ENCODE measurements at regions not wholly inside any gene's neighbourhood (a gene's known extent, or its start where the extent isn't known, plus 50 kb on each side); places are given as distances from the start of the nearest gene placed in this dataset.
A peak's percentile ranks its signal among the peaks of the same experiment; 100 is the strongest.

GRCh38 chr6:165905744-165906143 lies 242.7 kb upstream of the PDE10A start:
- H3K4me3 Mint-ChIP-seq = no peak overlapping the region
- DNase-seq (ENCODE audit: low spot score in 2 of 2) (no peak), ATAC-seq (replicated peaks; ENCODE audit: extremely low read depth, poor library complexity, severe bottlenecking) (no peak)
- H3K27ac Mint-ChIP-seq (ENCODE audit: low read depth) = no peak overlapping the region
- H3K27me3 Mint-ChIP-seq = peaks cover 47% of the 10 kb centered on the region
- H3K36me3 Mint-ChIP-seq (ENCODE audit: insufficient read depth) = no peaks in the 10 kb centered on the region
- H3K4me1 Mint-ChIP-seq = no peaks in the 10 kb centered on the region
- H3K9me3 Mint-ChIP-seq = no peaks in the 10 kb centered on the region

DNA sequence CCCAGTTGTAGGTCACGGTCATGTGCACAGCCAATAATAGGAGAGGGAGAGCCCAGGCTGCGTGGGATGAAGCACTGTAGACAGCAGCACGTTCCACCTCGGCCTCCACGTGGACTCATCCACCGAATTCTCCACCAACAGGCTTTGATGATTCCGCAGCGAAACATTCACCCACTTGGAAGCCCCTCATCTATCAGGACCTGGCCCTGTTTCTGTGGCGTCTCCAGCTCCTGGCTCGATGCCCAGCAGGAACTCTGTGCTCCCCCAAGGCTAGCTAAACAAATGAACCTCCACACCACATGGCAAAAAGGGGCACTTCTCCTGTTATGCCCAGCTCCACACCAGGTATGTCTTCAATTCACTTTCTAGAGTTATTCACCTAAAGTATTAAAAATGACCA lies 237.9 kb upstream of the PDE10A start:
- Mint-ChIP-seq H3K4me1 (no peaks in the 10 kb centered on the region), H3K27ac (ENCODE audit: low read depth) (no peak overlapping the region), H3K9me3 (no peaks in the 10 kb centered on the region), H3K4me3 (no peak overlapping the region), H3K36me3 (ENCODE audit: insufficient read depth) (no peaks in the 10 kb centered on the region), H3K27me3 (peaks cover 46% of the 10 kb centered on the region)
- DNase-seq (ENCODE audit: low spot score in 2 of 2) = no peak
- ATAC-seq (replicated peaks; ENCODE audit: extremely low read depth, poor library complexity, severe bottlenecking) = no peak

DNA sequence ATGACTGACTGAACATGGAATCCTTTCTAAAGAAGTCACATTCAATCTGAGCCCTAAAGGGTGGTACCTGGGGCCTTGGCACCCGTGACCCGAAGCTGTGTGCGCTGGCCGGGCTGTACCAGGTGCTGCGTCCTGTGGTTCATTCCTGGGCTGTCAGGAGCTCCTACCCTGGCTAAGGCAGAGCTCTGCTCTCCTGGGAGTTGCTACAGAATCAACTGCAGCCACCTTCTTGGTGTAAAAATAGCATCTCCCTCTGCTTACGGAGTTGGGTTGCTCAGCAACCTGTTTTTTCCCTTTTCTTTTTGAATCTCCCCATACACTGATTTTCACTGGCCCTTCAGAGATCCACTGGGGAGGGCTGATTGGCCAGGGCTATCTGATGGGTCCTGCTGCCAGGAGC lies 236.6 kb upstream of the PDE10A start:
- no peaks in the 10 kb centered on the region for H3K36me3 Mint-ChIP-seq (ENCODE audit: insufficient read depth)
- ATAC-seq (replicated peaks; ENCODE audit: extremely low read depth, poor library complexity, severe bottlenecking) = no peak
- no peak overlapping the region for H3K4me3 Mint-ChIP-seq
- no peaks in the 10 kb centered on the region for H3K4me1 Mint-ChIP-seq
- no peaks in the 10 kb centered on the region for H3K9me3 Mint-ChIP-seq
- H3K27me3 Mint-ChIP-seq = peaks cover 45% of the 10 kb centered on the region
- DNase-seq (ENCODE audit: low spot score in 2 of 2) = no peak
- H3K27ac Mint-ChIP-seq (ENCODE audit: low read depth) = no peak overlapping the region

DNA sequence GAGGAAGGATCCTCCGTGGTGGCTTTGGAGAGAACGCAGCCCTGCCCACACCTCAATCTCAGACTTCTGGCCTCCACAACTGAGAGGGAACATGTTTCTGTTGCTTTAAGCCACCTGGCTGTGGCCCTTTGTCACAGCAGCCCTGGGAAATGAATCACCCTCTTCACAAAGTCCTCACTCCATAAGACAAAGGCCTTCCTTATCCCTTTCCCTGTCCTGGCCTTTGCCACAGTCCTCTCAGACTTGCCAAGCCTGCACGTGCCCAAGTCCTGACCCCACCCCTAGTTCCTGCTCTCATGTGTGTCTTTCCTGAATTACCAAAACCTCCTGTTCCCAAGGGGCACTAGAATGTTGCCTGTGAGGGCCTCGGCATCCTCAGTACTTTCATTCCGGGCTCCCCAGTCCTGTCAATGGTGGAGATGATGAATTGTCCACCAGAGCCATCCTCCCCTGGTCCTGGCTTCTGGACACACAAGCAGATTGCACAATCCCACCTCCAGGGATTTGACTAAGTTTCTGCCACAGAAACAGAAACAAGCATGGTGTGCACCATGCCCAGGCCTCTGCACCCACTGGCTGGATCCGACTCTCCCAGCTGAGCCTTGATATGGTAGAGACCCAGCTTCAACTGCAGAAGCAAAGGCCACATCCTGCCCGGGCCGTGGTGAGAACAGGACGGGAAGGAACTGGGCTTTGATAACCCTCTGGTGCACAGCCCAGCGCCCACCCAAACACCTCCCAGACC lies 232.6 kb upstream of the PDE10A start:
- Mint-ChIP-seq H3K9me3 (no peaks in the 10 kb centered on the region), H3K4me3 (no peak overlapping the region), H3K36me3 (ENCODE audit: insufficient read depth) (peaks cover 2% of the 10 kb centered on the region), H3K4me1 (no peaks in the 10 kb centered on the region), H3K27ac (ENCODE audit: low read depth) (no peak overlapping the region), H3K27me3 (peaks cover 45% of the 10 kb centered on the region)
- ATAC-seq (replicated peaks; ENCODE audit: extremely low read depth, poor library complexity, severe bottlenecking) = no peak
- no peak for DNase-seq (ENCODE audit: low spot score in 2 of 2)

DNA sequence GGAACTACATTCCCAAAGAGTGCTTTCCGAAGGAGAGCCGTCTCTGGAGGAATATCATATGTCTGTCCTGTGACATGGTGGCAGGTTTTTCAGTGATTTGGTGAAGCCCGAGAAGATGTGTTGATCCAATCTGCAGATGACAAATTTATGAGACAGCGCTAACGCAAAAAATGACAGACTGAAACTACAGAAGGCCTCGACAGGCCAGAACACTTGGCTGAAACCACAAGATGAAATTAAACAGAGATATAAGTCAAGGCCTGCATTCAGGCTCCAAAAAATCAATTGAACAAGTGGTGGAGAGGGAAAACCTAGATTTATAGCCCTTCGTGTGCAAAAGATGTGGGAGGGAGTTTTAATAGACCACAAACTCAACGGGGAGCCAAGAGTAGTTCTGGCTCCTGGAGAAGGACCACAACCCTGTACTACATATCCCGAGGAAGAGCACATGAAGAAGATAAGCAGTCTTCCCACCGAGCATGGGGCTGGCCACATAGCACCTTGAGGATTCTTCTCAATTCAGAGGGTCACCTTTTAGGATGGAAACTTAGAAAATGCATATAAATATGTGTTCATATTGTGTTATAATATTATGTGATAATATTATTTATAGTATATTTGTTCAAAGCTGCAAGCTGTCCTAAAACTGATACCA lies 231.3 kb upstream of the PDE10A start:
- peaks cover 2% of the 10 kb centered on the region for H3K36me3 Mint-ChIP-seq (ENCODE audit: insufficient read depth)
- peaks cover 45% of the 10 kb centered on the region for H3K27me3 Mint-ChIP-seq
- H3K9me3 Mint-ChIP-seq = no peaks in the 10 kb centered on the region
- no peaks in the 10 kb centered on the region for H3K4me1 Mint-ChIP-seq
- no peak overlapping the region for H3K27ac Mint-ChIP-seq (ENCODE audit: low read depth)
- H3K4me3 Mint-ChIP-seq = no peak overlapping the region
- no peak for ATAC-seq (replicated peaks; ENCODE audit: extremely low read depth, poor library complexity, severe bottlenecking)
- DNase-seq (ENCODE audit: low spot score in 2 of 2) = no peak

DNA sequence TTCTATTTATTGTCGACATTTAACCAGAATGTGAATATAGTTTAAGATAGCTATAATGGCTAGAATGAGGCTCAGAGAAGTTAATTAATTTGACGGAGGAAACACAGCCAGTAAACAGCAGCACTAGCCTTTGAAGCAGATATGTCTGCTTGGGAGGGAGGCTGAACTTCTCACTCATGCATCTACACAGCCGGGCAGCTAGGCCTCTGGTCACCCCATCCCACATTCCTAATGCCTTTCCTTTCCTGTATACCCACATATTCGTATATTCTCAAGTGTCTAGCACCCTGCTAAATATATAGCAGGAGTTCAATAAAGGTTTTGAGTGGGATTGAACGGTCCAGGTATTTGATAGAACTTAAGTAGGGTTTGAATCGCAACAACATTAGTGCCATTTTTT lies 230.4 kb upstream of the PDE10A start:
- Mint-ChIP-seq H3K27me3 (peaks cover 38% of the 10 kb centered on the region), H3K27ac (ENCODE audit: low read depth) (no peak overlapping the region), H3K36me3 (ENCODE audit: insufficient read depth) (peaks cover 2% of the 10 kb centered on the region), H3K4me3 (no peak overlapping the region), H3K4me1 (no peaks in the 10 kb centered on the region), H3K9me3 (no peaks in the 10 kb centered on the region)
- no peak for DNase-seq (ENCODE audit: low spot score in 2 of 2)
- ATAC-seq (replicated peaks; ENCODE audit: extremely low read depth, poor library complexity, severe bottlenecking) = no peak

DNA sequence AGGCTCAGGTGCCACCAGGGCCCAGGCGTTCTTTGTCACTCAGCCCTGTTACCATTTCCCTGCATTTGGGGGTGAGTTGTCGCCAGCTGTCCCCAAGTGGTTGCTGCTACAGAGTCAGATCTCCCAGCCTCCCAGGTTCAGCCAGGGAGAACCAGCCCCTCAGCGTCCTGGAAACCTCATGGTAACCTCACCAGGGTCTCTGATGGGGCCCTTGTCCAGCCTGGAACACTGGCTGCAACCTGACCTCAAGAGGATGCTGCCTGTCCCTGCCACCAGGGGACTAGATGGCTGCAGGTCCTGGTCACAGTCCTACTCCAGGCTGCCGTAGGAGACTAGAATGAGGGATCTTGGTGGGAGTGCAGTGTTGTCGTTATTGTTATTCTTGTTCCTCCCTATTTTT lies 228.3 kb upstream of the PDE10A start:
- Mint-ChIP-seq H3K4me1 (no peaks in the 10 kb centered on the region), H3K9me3 (no peaks in the 10 kb centered on the region), H3K4me3 (no peak overlapping the region), H3K27me3 (peaks cover 20% of the 10 kb centered on the region), H3K27ac (ENCODE audit: low read depth) (no peak overlapping the region), H3K36me3 (ENCODE audit: insufficient read depth) (peaks cover 2% of the 10 kb centered on the region)
- no peak for ATAC-seq (replicated peaks; ENCODE audit: extremely low read depth, poor library complexity, severe bottlenecking)
- DNase-seq (ENCODE audit: low spot score in 2 of 2) = no peak

- Mint-ChIP-seq H3K4me1 (no peaks in the 10 kb centered on the region), H3K27me3 (peaks cover 21% of the 10 kb centered on the region), H3K4me3 (no peak overlapping the region), H3K9me3 (no peaks in the 10 kb centered on the region), H3K27ac (ENCODE audit: low read depth) (no peak overlapping the region), H3K36me3 (ENCODE audit: insufficient read depth) (peaks cover 5% of the 10 kb centered on the region)
- DNase-seq (ENCODE audit: low spot score in 2 of 2) = no peak
- no peak for ATAC-seq (replicated peaks; ENCODE audit: extremely low read depth, poor library complexity, severe bottlenecking)
Observed at GRCh38 chr6:165890404-165890735, 227.3 kb upstream of the PDE10A start.

DNA sequence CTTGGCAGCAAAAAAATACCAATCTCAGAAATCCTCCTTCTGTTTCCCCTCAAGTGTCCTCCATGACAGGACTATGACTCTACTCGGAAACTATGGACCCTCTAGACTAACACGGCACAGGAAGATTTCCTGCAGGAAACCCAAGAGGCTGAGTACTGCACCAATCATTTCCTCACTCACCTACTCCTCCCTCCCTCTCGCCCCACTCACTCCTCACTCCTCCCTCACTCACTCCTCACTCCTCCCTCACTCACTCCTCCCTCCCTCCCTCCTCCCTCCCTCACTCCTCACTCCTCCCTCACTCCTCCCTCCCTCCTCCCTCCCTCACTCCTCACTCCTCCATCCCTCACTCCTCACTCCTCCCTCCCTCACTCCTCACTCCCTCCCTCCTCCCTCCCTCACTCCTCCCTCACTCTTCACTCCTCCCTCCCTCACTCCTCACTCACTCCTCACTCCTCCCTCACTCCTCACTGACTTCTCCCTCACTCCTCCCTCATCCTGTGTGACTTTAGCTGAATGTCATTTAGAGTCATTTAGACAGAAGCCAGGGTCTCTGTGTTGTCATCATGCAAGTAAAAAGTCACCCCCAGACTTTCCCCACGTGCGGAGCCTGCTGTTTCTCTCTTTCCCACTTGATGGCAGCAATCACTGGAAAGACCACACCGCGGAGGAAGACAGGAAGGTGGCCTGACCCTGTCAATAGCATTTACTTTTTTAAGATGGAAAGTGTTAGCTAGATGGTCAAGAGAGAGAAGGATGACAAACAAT lies 226.8 kb upstream of the PDE10A start:
- H3K4me3 Mint-ChIP-seq = no peak overlapping the region
- DNase-seq (ENCODE audit: low spot score in 2 of 2) (no peak), ATAC-seq (replicated peaks; ENCODE audit: extremely low read depth, poor library complexity, severe bottlenecking) (no peak)
- H3K27me3 Mint-ChIP-seq = peaks cover 27% of the 10 kb centered on the region
- H3K36me3 Mint-ChIP-seq (ENCODE audit: insufficient read depth) = peaks cover 5% of the 10 kb centered on the region
- peaks cover 3% of the 10 kb centered on the region for H3K4me1 Mint-ChIP-seq
- no peak overlapping the region for H3K27ac Mint-ChIP-seq (ENCODE audit: low read depth)
- H3K9me3 Mint-ChIP-seq = no peaks in the 10 kb centered on the region

DNA sequence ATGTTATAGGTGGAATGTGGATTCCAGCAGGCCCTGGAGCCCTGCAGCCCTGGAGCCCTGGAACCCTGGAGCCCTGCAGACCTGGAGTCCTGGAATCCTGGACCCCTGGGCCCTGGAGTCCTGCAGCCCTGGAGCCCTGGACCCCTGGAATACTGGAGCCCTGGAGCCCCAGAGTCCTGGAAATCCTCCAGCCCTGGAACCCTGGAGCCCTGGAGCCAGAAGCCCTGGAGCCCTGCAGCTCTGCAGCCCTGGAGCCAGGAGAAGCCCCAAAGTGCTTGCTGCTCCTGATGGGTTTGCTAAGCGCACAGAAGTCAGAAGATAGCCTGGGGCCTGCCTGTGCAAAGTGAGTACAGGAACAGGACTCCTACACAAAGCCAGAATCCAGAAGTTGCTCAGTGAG lies 223.1 kb upstream of the PDE10A start:
- peaks cover 5% of the 10 kb centered on the region for H3K36me3 Mint-ChIP-seq (ENCODE audit: insufficient read depth)
- no peak for ATAC-seq (replicated peaks; ENCODE audit: extremely low read depth, poor library complexity, severe bottlenecking)
- H3K9me3 Mint-ChIP-seq = no peaks in the 10 kb centered on the region
- peaks cover 23% of the 10 kb centered on the region for H3K27me3 Mint-ChIP-seq
- H3K27ac Mint-ChIP-seq (ENCODE audit: low read depth) = no peak overlapping the region
- DNase-seq (ENCODE audit: low spot score in 2 of 2) = no peak
- peaks cover 8% of the 10 kb centered on the region for H3K4me1 Mint-ChIP-seq
- no peak overlapping the region for H3K4me3 Mint-ChIP-seq

DNA sequence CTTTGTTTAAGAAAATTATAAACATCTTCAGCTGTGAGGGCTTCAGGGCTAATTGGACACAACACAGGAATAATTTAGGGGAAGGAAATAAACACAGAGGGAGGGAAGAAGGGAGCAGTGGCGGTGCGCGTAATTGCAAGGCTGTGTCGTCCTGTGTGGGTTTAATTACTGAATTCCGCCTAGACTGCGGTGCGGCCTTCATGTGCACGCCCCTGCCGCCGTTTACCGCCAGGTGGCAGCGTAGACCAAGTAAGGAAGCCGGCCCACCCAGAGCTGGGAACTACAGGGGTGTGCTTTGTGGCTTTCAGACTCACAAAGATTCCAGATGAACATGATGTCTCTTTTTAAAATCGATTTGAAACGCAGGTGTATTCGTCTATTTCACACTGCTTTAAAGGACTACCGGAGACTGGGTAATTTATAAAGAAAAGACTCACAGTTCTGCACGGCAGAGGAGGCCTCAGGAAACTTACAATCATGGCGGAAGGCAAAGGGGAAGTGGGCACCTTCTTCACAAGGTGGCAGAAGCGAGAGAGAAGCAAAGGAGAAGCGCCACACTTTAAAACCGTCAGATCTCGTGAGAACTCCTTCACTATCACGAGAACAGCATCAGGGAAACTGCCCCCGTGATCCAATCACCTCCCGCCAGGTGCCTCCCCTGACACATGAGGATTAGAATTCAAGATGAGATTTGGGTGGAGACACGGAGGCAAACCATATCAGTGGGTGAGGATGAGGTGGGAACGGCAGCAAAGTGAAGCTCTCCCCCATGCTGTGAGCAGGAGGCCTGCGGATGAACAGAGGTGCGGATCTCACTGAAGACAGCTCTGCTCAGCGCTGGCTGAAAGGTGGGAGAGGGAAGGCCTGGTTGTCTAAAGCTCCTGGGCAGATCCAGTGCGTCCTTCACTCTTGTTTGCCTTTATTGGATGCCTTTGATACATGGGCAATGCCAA lies 222.0 kb upstream of the PDE10A start:
- H3K4me3 Mint-ChIP-seq = no peak overlapping the region
- H3K9me3 Mint-ChIP-seq = no peaks in the 10 kb centered on the region
- H3K4me1 Mint-ChIP-seq = peaks cover 8% of the 10 kb centered on the region
- DNase-seq (ENCODE audit: low spot score in 2 of 2) (peak in 1 of 2 donors; percentile 28), ATAC-seq (replicated peaks; ENCODE audit: extremely low read depth, poor library complexity, severe bottlenecking) (peak; percentile 67)
- H3K36me3 Mint-ChIP-seq (ENCODE audit: insufficient read depth) = peaks cover 5% of the 10 kb centered on the region
- no peak overlapping the region for H3K27ac Mint-ChIP-seq (ENCODE audit: low read depth)
- peaks cover 23% of the 10 kb centered on the region for H3K27me3 Mint-ChIP-seq

All from central memory CD8-positive, alpha-beta T cell (primary cell).